ENCODE measurements at regions not wholly inside any gene's neighbourhood (a gene's known extent, or its start where the extent isn't known, plus 50 kb on each side); places are given as distances from the start of the nearest gene placed in this dataset.
"Not testable (repeated sequence)": the region's sequence is repeated elsewhere in the genome, so short reads cannot be mapped to it uniquely, and the experiment has no call there.

DNA sequence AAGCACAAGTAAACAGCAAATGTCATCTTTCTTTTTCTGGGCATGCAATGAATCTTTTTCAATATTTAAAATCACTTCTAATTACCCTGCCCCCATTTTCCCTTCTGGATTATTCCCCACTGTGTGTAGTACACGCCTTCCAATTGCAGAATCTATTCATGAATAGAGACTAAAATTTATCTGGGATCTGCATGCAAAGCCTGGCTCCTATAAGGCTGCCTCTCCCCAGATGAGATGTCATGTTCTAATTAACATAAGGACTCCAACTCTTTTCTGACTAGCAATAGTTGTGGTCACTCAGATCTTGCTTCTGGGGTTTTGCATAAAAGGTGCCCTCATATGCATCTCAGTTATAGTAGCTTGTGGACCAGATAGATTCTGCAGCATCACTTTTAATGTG lies 473.5 kb downstream of the BTG1 start:
- DNase-seq (ENCODE audit: low spot score): no peak

DNA sequence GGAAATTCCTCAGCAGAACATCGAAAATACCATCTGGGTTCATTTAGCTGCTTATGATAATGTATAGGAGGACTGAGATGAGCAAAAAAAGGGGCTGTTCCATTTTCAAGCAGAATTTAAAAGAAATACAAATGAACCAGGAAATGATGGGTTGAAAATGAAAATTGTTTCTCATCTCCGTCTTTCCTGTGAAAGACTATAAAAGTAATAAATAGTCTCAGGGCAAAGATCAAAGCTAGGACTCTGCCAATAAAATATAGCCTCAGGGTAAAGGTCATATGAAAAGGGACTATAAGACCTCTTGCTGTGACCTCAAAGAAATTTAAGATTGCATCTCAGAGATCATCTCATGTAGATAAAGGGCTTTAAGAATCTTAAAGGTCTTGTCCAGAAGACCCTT lies 478.0 kb downstream of the BTG1 start:
- no peak for DNase-seq (ENCODE audit: low spot score)

DNA sequence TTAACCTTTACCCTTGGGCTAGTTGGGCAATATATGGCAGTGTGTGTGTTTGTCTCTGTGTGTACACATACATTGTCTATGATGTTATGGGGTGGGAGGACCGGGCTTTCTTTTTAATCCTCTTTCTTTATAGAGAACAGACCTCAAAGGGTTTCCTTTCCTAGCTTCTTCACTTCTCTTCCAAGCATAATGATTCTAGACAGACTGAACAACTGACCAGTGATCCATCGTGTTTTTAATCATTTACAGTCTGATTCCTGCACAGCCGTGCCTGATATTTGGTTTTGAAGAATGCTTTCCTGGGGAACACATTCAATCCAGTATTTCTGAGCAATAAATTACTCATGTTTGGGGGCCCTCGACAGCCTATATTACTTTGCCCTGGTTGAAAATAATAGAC lies 481.1 kb upstream of the DCN start:
- no peak for DNase-seq (ENCODE audit: low spot score)

DNA sequence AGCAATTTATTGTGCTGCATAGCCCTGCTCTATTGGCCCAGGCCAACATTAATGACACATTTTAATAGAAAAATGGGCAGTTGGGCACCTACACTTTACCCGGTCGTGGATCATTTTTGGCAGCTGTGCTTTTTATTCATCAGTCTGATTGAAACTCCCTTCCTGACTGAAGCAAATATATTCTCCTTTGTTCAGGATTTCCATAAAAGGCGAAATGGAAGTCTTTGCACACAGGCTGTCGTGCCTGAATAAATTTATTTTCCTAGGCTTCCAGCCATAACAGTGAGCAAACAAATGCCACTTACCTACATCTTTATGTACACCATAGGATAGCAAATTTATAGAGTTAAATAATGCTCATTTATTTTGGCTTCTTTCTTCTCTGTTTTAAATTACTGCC lies 480.7 kb upstream of the DCN start:
- no peak for DNase-seq (ENCODE audit: low spot score)

DNA sequence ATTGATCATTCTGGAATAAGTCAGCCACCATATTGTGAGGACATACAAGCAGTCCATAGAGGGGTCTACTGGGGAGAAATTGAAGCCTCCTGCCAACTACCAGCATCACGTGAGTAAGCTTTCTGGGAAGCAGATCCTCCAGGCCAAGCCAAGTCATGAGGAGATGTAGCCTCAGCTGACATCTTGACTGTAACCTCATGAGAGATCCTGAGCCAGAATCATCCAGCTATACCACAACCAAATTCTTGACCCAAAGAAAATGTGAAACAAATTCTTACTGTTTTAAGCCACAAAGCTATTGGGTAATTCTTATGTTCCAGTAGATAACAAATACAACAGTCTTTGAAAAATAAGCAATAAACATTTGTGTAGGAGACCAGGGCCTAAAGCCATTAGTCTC lies 479.4 kb upstream of the DCN start:
- no peak for DNase-seq (ENCODE audit: low spot score)

DNA sequence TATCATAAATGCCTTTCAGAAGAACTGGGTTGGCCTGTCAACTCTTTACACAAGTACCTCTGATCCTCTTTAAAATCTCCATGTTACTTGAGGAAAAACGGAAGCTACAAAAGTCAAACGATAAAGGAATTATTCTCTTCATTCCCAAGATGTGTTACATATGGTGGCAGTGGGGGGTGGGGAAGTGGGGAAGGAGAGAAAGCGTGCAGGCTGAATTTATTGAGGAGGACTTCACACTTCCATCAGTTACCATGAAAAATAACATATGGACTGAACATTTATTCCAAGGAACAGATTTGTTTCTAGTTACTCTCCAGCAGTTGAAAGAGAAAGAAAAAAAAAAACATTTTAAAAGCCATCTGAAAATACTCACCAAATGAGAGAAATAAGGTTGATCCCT lies 474.4 kb upstream of the DCN start:
- DNase-seq (ENCODE audit: low spot score): no peak

DNA sequence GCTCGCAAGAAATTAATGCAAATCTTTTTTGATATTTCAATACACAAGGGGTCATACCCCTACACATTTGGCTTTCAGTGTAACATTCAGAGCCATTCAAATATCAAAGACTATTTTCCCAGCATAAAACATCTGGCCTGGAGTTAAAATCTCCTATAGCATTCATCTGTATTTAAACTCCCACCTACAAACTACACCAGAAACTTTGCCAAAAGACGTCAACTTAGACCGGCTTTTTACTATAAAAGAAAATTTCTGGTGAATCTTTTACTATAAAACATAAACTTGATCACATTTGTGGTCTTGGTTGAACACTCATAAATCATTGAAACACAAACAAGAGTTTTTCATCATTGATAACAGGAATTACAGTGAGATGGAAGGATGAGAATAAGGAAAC lies 473.3 kb upstream of the DCN start:
- no peak for DNase-seq (ENCODE audit: low spot score)

DNA sequence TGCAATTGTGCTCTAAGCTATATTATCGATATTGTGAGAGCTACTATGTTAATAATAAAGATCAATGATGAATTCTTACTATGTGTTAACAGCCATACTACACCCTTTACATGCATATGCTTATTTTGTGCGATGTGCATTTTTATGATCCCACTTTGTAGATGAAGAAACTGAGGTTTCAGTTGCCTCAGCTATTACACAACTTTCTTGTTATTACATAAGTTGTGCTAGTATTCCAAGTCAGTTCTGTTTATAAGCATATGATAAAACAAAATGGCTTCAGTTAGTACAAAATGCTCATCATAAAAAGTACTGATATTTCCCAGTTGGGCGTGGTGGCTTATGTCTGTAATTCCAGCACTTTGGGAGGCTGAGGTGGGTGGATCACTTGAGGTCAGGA lies 471.5 kb upstream of the DCN start:
- DNase-seq (ENCODE audit: low spot score): no peak

DNA sequence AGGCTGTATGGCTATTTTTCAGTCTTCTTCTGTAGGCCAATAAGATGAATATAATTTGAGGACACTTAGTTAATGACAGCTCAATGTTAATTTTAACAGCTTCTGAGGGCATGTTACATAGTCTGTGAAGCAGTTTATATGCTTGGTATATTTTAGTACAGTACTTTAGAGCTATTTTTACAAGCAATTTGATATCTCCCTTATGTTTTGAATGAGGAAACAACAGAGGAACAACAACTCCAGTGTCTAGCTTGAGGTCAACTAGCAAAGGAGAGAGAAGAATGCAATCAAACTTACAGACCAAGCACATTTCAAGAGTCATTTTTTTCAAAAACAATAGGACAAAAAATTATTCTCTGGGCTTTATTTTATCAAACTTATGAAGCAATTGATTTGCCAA lies 469.1 kb upstream of the DCN start:
- no peak for DNase-seq (ENCODE audit: low spot score)

DNA sequence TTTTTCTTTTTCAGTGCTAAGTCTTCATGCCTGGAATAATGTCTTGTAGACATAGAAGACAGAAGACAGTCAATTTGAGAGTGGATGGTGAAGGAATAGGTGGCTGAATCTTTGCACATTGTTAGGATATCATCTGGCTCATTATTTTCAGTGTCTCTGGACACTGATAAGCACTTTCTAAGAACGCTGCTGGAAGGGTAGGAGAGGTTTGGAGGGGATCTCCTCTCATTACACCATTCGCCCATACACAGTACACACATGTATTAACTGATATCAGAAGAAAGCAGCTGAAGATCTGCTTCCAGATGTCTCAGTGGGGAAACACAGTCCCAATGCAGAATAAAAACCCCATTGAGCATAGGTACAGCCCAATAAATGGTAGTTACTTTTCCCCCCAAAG lies 461.1 kb upstream of the DCN start:
- DNase-seq (ENCODE audit: low spot score): no peak

DNA sequence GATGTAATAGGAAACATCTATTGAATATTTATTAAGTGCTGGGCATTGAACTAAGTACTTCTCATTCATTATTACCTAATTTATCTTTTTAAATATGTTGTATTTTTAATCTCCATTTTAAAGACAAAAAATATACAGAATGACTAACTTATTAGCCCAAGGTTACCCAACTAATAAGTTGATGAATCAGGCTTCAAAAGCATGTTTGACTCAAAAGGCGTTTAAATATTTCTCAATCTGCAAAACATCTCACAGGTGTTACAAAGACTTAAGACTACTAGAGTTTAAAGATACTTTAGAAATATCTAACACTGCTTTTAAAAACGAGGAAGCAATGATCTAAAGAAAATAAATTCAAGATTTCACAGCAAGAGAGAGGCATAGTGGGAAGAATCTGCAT lies 457.4 kb upstream of the DCN start:
- no peak for DNase-seq (ENCODE audit: low spot score)

DNA sequence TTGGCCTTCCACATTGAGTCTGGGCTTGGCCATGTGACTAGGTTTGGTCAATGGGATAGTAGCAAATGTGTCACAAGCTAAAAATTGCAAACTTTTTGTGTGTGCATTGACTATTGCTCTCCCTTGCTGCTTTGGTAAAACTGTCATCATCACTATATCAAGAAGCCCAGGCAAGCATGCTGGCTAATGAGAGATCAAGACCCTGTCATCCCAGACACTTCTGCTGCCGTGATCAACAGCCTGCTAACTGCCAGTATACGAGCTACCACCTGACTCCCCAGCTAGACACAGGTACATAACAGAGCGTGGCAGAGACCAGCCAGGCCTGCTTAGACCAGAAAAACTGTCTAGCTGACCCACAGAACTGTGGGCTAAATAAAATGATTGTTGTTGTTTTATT lies 456.7 kb upstream of the DCN start:
- no peak for DNase-seq (ENCODE audit: low spot score)

DNA sequence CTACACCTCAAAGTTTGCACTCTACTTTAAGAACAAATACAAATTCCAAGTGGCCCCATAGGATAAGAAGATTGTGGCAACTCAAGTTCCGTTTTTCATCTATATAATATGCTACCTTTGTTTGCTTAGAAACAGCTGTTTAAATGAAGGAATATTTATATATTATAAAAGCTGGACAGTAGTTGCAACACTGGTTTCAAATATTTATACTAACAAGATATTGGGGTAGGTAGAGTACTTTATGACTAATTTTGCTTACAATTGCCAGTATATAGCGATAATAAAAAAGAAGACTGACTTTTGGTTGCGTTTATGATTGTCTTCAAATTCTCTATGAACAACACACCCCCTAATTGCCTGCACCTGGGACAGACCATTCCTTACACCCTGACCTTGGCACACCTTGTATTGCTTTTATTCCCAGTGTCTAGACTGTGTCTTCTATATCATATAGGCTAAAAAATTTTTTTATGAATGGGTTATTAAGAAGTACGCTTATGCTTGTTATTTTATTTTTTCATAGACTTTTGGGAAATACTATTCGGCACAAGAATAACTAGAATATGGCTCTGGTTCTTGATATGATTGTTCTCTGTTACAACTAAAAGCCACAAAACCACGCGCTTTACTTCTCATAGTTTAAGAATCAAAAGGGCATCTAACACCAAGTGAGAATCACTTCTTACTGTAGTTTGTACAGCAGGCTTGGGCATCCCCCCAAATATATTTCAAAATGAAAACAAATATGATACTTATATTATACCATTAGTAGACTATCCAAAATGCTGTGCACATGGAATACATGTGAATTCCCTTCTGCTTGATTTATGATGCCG lies 455.4 kb upstream of the DCN start:
- DNase-seq (ENCODE audit: low spot score): no peak

DNA sequence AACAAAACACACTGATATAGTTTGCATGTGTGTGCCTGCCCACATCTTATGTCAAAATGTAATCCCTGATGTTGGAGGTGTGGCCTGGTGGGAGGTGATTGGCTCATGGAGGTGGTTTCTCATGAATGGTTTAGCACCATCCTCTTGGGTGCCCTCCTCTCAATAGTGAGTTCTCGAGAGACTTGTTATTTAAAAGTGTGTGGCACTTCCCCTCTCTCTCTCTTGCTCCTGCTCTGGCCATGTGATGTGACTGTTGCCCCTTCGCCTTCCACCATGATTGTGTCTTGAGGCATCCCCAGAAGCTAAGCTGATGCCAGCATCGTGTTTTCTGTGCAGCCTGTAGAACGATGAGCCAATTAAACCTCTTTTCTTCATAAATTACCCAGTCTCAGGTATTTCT lies 454.1 kb upstream of the DCN start:
- DNase-seq (ENCODE audit: low spot score): no peak

DNA sequence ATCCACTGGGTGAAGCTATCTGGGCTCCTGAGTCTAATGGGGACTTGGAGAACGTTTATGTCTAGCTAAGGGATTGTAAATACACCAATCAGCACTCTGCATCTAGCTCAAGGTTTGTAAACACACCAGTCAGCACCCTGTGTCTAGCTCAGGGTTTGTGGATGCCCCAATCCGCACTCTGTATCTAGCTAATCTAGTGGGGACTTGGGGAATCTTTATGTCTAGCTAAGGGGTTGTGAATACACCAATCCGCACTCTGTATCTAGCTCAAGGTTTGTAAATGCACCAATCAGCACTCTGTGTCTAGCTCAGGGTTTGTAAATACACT lies 451.7 kb upstream of the DCN start:
- DNase-seq (ENCODE audit: low spot score): not testable (repeated sequence)

DNA sequence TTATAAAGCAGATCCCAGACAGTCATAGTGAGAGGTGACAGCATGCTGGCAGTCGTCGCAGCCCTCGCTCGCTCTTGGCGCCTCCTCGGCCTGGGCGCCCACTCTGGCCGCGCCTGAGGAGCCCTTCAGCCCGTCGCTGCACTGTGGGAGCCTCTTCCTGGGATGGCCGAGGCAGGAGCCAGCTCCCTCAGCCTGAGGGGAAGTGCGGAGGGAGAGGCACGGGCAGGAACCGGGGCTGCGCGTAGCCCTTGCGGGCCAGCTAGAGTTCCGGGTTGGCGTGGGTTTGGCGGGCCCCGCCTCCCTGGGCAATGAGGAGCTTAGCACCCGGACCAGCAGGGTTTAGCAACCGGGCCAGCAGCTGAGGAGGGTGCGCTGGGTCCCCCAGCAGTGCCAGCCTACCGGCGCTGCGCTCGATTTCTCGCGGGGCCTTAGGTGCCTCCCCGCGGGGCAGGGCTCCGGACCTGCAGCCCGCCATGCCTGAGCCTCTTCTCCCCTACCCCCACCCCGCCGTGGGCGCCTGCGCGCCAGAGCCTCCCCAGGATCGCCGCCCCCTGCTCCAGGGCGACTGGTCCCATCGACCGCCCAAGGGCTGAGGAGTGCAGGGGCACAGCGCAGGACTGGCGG lies 451.2 kb upstream of the DCN start:
- DNase-seq (ENCODE audit: low spot score): no peak

DNA sequence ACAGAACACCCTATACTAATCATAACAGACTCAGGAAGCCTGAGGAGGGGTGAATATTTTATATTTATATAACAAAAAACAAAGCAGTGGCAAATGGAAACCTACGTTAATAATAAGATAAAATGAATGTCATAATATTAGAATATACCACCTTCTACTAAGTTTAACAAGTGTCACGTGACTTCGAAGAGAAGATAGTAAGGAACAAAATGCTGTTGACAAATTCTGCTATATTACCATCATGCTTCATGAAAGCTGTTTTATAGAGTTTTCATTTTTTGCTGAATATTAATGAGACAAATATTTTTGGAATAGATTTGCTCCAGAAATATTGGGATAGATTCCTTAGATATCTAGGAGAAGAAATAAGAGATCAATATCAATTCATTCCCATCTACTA lies 450.6 kb upstream of the DCN start:
- DNase-seq (ENCODE audit: low spot score): no peak

DNA sequence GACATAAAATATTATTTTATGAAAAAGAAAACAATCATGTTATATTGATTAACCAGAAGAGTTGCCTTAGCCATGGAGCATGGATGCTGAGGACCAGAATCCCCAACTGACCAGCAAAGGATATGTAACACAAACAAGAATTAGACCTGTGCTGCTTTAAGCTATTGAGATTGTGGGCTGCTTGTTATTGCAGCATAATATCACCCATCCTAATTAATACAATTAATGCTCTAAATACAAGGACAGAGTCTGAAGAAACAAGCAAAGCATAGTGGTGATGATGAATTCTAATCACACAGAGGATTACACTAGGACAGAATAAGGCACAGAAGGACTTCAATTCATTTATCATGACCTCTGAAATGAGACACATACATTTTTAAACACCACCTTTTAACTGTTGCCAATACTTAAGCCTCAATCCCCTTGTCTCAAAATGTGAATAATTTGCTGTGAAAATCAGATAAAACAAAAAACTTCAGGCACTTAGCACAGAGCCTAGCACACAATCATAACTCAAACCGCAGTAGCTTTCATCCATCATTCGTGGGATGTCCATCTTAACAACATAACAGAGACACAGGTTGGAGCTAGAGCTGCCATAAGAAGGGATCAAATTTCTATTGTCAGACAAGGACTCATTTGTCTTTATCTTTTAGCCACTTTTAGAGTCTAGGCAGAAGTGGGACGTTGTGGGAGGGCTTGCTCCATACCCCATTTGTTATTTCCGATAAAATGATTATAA lies 449.6 kb upstream of the DCN start:
- no peak for DNase-seq (ENCODE audit: low spot score)

DNA sequence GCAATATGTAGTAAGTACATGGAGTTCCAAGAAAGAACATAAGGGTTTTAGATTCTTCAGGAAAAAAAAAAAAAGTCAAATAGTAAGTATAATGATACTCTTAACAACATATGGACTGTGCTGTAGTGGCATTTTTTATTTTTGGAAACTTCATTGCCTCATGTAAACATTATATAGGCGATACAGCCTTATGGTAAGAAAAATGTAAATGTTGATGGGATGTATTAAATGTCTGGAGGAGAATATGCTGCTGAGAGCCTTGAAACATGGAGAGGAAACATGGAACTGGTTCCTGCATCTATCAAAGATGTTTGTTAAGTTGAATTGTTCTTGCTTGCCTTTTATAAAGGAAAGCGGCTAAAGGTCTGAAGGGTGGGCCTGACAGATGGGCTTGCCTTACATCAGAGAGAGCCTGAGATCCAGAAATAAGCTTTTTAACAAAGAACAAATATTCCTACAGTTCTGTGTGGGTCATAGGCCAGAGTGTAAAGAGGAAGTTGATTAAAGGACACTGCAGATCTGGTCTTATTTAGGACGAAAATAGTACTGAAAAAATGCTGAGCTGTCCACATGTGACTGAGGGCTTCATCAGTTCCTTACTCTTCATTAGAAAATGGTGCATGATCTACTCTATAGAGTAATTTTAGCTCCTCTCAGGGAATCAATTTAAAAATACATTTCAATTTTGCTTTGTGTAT lies 448.1 kb upstream of the DCN start:
- no peak for DNase-seq (ENCODE audit: low spot score)

DNA sequence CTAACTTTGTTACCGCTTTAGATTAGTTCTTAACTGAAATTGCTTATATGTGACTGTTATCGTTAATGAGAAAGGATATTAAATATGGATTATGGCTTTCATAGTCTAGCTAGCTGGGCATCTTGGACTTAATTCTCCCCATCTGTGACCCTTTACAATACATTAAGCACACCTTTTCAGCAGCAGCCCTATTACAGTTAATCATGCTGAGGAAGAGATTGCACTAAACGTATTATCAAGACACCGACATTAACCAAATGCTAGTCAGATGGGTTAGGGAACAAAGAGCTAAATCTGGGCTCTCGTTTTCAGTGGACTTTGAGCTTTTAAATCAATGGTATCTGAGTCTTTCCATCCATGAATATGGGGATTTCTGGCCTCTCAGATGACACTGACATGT lies 447.5 kb upstream of the DCN start:
- no peak for DNase-seq (ENCODE audit: low spot score)

DNA sequence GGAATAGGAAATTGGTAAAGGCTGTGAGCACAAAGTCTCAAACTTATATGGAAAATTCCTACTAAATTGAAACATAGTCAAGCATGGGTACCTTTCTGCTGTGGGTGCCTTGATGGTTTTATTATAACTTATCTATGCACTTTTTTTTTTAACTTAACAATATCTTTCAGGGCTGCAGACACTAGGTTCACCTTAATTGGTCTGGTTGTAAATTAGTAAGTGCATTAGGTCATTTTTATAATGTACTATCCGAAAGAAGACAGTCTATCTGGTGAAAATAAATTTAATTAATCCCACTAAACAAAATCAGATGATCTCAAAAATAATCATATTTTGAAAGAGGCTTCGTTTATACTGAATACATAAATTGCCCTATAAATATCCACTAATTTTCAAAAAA lies 446.8 kb upstream of the DCN start:
- no peak for DNase-seq (ENCODE audit: low spot score)

DNA sequence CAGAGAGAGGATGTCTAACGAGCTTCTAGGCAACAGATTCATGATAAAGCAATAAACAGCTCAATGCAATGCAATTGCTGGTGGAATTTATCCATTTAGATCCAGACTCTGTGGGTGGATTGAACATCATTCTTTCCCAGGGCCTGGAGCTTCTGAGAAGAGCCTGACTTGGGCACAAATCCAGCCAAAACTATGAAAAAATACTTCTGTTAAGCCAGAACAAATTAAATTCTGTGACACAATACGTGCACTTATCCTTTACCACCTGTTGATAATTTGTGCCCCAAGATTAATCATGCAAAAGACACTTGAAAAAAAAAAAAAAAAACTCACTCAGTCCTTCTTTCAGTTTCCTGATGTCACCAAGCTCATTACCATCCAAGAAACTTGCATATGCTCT lies 446.0 kb upstream of the DCN start:
- DNase-seq (ENCODE audit: low spot score): no peak

DNA sequence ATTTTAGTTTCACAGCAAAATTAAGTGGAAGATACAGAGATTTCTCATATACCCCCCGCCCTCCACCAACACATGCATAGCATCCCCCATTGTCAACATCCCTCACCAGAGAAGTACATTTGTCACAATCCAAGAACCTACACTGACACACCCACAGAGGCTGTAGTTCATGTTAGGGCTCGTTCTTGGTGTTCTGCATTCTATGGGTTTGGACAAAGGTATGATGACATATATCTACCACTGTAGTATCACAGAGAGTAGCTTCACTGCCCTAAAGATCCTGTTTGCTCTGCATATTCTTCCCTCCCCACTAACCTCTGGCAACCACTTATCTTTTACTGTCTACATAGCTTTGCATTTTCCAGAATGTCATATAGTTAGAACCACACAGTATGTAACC lies 444.6 kb upstream of the DCN start:
- no peak for DNase-seq (ENCODE audit: low spot score)
